Right lobe of liver (tissue), 6 donors: ENCODE measurements at regions not wholly inside any gene's neighbourhood (a gene's known extent, or its start where the extent isn't known, plus 50 kb on each side); places are given as distances from the start of the nearest gene placed in this dataset.

Experiments used
- ATAC-seq, 4 donors: fragments of 200-7000 bp; cut with Tn5 transposase; one replicate each; pipeline ENCODE4 v1.9.1; 2020; ENCODE audit warnings: mild to moderate bottlenecking in 4 of 4, moderate library complexity in 4 of 4
- DNase-seq, 3 donors: peaks; one replicate each; pipeline ENCODE4 v3.0.0-alpha.2; 2020
- H3K27ac ChIP-seq, 3 donors: fragments of 200-600 bp; one replicate each; pipeline ENCODE4 v1.8.0; 2022
- H3K27me3 ChIP-seq, 2 donors: fragments of 200-600 bp; one replicate each; pipeline ENCODE4 v1.8.0; 2022
- H3K36me3 ChIP-seq, 4 donors: fragments of 200-600 bp; sonication (generic) in 1 of 4; one replicate each; pipeline versions ENCODE4 v1.5.1 to v1.8.0; 2017 to 2022; ENCODE audit warnings: control low read depth in 1 of 4
- H3K4me1 ChIP-seq, 4 donors: fragments of 200-600 bp; sonication (generic) in 1 of 4; one replicate each; pipeline versions ENCODE4 v1.5.1 to v1.8.0; 2017 to 2022; ENCODE audit warnings: control low read depth in 1 of 4
- H3K4me3 ChIP-seq, 3 donors: fragments of 200-600 bp; one replicate each; pipeline ENCODE4 v1.8.0; 2022
- H3K9me3 ChIP-seq, 4 donors: fragments of 200-600 bp; sonication (generic) in 1 of 4; one replicate each; pipeline versions ENCODE4 v1.5.1 to v1.8.0; 2017 to 2022; ENCODE audit warnings: control low read depth in 1 of 4
- POLR2A ChIP-seq: fragments of 450-650 bp; IDR thresholded peaks from one replicate; pipeline ENCODE4 v1.6.1; 2017; ENCODE audit warnings: antibody characterized with exemption, mild to moderate bottlenecking
- WGBS: methylation state at CpG from one replicate; pipeline ENCODE4 v1.1.6; 2018; ENCODE audit warnings: low coverage, low lambda C conversion rate; ENCODE audit not compliant: insufficient coverage; ENCODE audit errors: missing lambda C conversion rate; 5-methylcytosine and 5-hydroxymethylcytosine counted together
- intact Hi-C, 2 donors: fragments of 100-400 bp; cut with DNase I; formaldehyde crosslinking; loops; one replicate each; pipeline versions ENCODE4 v1.11.2 to v1.14.1; 2022
- TF ChIP-seq, protein P1 (sequence below), 4 donors: fragments of 200-600 bp in 3 of 4; fragments of 450-650 bp in 1 of 4; IDR thresholded peaks; one replicate each; pipeline versions ENCODE4 v1.5.1 to v1.8.0; 2016 to 2022; ENCODE audit warnings: antibody characterized with exemption in 4 of 4, mild to moderate bottlenecking in 2 of 4
- donor health status: DM: no; HTN: yes; CAD: no.
- donor health status: DM: no; HTN: no; CAD: no.
- donor health status: DM: no; HTN: no; CAD: no.
- donor health status: DM: no; HTN: yes; CAD: no.
- donor health status: DM: no; HTN: yes; CAD: no.

DNA sequence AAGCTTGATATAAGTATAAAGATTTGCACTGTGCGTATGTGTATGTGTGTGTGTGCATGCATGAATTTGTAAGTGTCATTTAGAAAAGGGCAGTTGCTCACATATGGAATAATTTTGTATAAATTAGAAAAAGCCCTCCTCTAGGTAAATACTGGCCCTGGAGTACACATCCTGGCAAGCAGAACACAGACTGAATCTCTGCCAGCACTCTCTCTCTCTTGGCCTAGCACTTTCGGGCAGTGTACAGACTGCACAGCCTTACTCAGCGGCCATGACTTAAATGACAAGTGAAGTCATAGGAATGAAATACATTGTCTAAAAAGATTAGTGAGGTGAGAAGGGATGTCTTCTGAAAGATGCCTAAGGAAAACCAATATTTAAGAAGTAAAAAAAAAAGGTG, 214.1 kb downstream of the RDH14 start:
- Histone ChIP-seq H3K4me3 (no peak overlapping the region), H3K36me3 (no peaks in the 10 kb centered on the region), H3K4me1 (no peaks in the 10 kb centered on the region), H3K27ac (no peak overlapping the region), H3K27me3 (no peaks in the 10 kb centered on the region), H3K9me3 (no peaks in the 10 kb centered on the region)
- peak in 1 of 3 donors; percentile 41 for DNase-seq
- peak in 3 of 4 donors; percentile 45 to 87 (median 74) for ATAC-seq
- intact Hi-C loops = no loop called here
- TF ChIP-seq, protein P1, sequence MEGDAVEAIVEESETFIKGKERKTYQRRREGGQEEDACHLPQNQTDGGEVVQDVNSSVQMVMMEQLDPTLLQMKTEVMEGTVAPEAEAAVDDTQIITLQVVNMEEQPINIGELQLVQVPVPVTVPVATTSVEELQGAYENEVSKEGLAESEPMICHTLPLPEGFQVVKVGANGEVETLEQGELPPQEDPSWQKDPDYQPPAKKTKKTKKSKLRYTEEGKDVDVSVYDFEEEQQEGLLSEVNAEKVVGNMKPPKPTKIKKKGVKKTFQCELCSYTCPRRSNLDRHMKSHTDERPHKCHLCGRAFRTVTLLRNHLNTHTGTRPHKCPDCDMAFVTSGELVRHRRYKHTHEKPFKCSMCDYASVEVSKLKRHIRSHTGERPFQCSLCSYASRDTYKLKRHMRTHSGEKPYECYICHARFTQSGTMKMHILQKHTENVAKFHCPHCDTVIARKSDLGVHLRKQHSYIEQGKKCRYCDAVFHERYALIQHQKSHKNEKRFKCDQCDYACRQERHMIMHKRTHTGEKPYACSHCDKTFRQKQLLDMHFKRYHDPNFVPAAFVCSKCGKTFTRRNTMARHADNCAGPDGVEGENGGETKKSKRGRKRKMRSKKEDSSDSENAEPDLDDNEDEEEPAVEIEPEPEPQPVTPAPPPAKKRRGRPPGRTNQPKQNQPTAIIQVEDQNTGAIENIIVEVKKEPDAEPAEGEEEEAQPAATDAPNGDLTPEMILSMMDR (IDR thresholded peaks at IDR 0.05) = no peak
- no peak for TF ChIP-seq POLR2A
- 72% methylated on average over 3 of the region's 3 CpGs for WGBS

DNA sequence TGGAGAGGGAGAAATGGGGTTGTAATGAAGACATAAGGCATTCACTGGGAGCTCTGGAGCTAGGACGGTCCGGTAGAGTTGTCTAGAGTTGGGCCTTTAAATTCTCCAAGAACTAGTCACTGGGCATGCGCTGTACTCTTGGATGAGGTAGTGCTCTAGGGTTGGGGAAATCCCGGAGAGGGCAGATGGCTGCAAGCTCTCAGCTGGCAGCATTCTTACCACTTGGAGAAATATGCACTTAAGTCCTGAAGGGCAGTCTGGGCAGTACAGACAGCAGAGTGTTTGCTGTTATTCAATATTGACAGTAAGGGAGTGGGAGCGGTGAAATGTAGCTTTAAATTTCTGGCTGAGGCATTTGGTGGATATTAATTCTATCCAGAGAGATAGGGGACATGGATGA, 214.6 kb downstream of the RDH14 start:
- peak in 2 of 3 donors; percentile 17 to 41 for DNase-seq
- no peak for TF ChIP-seq POLR2A
- TF ChIP-seq, protein P1 (IDR thresholded peaks at IDR 0.05) = no peak
- no peaks in the 10 kb centered on the region for H3K36me3 ChIP-seq
- no peaks in the 10 kb centered on the region for H3K27me3 ChIP-seq
- peak in 3 of 4 donors; percentile 38 to 86 (median 65) for ATAC-seq
- no peaks in the 10 kb centered on the region for H3K4me1 ChIP-seq
- H3K9me3 ChIP-seq = no peaks in the 10 kb centered on the region
- intact Hi-C loops = no loop called here
- H3K27ac ChIP-seq = no peak overlapping the region
- no peak overlapping the region for H3K4me3 ChIP-seq
- WGBS = 76% methylated on average over 5 of the region's 5 CpGs

DNA sequence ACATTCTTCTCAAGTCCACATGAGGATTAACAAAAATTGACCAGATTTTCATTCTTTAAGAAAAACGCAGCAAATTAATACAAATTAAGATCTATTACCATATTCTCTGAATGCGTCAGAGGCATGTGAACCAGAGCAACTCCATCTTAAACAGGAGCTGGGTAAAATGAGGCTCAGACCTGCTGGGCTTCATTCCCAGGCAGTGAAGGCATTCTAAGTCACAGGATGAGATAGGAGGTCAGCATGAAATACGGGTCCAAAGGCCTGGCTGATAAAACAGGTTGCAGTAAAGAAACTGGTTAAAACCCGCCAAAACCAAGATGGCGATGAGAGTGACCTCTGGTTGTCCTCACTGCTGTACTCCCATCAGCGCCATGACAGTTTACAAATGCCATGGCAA, 217.6 kb downstream of the RDH14 start:
- Histone ChIP-seq H3K4me3 (no peak overlapping the region), H3K36me3 (no peaks in the 10 kb centered on the region), H3K27me3 (no peaks in the 10 kb centered on the region), H3K27ac (no peak overlapping the region), H3K4me1 (no peaks in the 10 kb centered on the region), H3K9me3 (no peaks in the 10 kb centered on the region)
- intact Hi-C loops = no loop called here
- no peak for ATAC-seq
- TF ChIP-seq, protein P1 (IDR thresholded peaks at IDR 0.05) = no peak
- TF ChIP-seq POLR2A = no peak
- WGBS = 74% methylated on average over 6 of the region's 6 CpGs
- DNase-seq = no peak

DNA sequence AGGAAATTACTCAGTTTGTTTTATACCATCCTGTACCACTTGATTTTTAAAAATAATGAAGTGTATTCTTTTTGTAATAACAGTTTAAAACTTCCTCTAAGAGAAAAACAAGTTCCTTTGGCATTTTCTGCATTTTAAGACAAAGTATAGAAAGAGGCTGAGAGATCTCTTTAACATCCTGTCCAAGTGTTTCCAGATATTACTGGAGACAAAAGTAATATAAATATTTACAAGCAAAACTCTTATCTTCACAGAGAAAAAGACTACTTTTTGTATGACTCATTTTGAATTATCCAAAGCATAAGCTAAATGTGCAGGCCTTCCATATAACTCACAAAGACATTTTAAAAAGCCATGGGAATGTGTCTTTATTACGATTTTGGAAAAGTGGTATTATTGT, 221.1 kb downstream of the RDH14 start:
- WGBS = 38% methylated on average over 1 of the region's 1 CpG
- peak in 2 of 4 donors; percentile 49 to 75 for ATAC-seq
- Histone ChIP-seq H3K9me3 (no peaks in the 10 kb centered on the region), H3K27ac (no peak overlapping the region), H3K4me1 (no peaks in the 10 kb centered on the region), H3K27me3 (no peaks in the 10 kb centered on the region), H3K36me3 (no peaks in the 10 kb centered on the region), H3K4me3 (no peak overlapping the region)
- intact Hi-C loops = no loop called here
- DNase-seq = no peak
- no peak for TF ChIP-seq POLR2A
- TF ChIP-seq, protein P1 (IDR thresholded peaks at IDR 0.05) = no peak

DNA sequence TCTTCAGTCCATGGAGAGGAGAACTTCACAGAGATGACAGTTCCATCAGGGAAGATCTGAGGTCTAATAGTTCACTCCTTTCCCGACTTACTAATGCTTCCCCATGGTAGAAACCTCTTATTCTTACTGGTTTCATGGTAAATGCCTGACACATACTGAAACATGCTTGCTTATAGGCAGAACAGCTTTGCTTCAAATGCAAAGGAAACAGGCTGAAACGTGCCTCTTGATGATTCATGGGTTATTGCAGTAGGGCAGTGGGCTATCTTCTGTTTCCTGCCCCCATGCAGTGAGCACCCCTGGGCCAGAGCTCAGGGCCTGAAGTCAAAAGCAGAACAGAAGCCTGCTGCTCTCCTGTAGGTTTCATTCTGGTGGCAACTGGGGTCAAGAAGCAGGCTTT, 223.5 kb downstream of the RDH14 start:
- H3K27ac ChIP-seq = no peak overlapping the region
- ATAC-seq (no peak), DNase-seq (no peak)
- WGBS = 28% methylated on average over 2 of the region's 2 CpGs
- no peak overlapping the region for H3K4me3 ChIP-seq
- intact Hi-C loops = no loop called here
- H3K4me1 ChIP-seq = no peaks in the 10 kb centered on the region
- TF ChIP-seq, protein P1 (IDR thresholded peaks at IDR 0.05) = no peak
- TF ChIP-seq POLR2A = no peak
- H3K27me3 ChIP-seq = no peaks in the 10 kb centered on the region
- no peaks in the 10 kb centered on the region for H3K36me3 ChIP-seq
- H3K9me3 ChIP-seq = no peaks in the 10 kb centered on the region
